GOT3 (cell line): ENCODE measurements at regions not wholly inside any gene's neighbourhood (a gene's known extent, or its start where the extent isn't known, plus 50 kb on each side); places are given as distances from the start of the nearest gene placed in this dataset.

Experiments
- DNase-seq: peaks from one replicate; lab custom pipeline; 2025; ENCODE audit warnings: mixed read lengths; lab: John Stamatoyannopoulos, UW

DNA sequence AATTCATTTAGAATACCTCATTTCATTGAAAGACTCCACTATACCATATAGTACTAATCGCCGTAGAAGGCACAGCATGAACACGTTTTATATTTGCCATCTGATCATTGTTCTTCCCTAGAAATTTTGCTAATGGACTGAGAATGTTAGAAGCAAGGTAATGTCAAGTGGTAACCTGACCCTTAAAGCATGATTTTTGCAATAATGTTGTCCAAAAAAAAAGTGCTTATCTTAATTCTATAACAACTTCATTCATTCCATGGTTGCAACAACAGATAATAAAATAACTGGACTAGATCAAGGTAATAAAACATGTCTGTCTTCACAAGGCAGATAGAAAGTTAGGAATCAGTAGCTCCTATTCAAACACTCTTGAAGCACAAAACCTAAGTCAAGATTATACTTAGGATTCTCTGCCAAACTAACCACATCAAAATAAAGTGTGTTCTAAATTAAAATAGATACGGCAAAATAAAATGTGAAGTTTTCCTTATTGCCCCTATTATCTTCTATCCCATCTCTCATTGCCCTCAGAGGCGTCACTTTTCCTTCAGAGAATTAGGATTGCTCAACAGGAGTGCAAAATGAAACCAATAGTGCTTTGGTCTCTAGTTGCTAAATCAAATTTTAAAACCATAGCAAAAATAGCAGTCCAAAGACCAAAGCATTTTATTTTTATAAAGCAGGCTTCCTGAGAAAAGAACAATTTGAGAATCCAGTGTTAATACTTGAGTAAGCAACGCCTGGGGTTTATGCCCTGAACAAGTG is 317.4 kb upstream of the UBE2E2 start:
- DNase-seq: no peak

DNA sequence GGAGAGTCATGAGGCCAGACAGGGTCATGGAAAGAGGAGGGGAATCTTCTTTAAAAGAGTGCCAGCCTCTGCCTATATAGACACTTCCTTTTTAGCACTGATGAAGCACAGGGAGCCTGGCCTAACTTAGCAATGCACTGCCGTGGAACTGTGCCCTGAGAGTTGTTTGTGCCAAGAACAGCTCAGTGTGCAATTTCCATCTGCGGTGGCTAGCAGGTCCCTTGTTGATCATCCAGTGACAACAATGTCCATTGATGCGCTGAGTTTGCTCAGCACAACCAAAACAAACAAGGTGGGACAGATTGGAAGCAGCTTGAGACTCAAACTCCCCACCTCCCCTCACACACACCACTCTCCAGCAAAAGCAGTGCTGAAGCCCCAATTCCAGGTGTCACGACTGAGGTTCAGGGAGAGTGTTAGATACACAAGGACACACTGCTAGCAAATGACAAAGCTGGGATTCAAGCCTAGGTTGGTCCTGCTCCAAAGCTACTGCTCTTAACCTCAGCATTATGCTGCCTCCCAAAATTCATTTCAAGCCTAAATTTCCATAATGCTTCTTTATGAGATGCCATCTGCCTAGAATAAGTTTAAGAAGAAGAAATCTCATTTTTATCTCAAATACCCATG is 316.6 kb upstream of the UBE2E2 start:
- DNase-seq: no peak

DNA sequence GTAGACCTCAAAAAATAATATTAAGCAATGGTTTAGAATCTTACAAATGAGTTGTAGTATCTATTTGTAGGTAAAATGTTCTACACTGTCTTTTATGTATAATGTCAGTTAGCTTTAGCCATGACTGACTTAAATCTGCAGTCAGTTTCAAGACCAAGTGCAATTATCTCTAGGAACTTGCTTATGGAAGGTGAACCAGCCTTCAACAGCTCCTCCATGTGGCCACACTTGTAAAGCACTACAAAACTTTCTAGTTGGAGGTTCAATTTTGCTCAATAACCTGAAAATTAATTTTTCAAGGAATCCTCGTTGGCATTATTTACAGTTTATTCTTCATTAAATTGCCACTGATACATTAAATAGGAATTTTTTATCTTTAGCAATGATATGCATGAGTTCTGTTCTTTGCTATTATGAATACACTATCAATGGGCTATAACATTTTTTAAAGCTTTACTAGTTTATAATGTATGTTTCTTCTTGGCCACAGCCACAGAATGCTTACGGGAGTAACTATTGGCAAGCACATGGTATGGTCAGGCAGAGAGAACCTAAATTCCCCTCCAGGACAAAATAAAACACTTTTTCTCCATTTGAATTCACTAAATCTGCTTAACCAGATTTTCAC is 315.3 kb upstream of the UBE2E2 start:
- no peak for DNase-seq

DNA sequence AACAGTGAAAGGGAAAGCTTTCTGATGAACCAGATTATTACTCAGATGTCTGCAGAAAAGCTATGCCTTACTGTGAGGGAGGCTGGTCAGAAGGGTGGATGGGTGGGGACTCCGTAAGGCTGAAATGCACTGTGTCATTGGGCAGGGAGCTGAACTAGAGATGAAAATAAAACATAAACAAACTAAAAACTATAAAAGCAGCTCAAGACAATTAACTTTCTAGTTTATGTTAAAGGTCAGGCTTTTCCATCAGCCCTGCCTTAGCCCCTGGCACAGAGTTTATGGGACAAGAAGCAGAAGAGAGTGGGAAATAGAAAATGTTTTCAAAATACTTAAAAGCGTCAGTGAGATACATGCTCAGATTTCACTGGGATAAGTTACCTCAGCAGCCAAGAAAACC is 310.0 kb upstream of the UBE2E2 start:
- no peak for DNase-seq

DNA sequence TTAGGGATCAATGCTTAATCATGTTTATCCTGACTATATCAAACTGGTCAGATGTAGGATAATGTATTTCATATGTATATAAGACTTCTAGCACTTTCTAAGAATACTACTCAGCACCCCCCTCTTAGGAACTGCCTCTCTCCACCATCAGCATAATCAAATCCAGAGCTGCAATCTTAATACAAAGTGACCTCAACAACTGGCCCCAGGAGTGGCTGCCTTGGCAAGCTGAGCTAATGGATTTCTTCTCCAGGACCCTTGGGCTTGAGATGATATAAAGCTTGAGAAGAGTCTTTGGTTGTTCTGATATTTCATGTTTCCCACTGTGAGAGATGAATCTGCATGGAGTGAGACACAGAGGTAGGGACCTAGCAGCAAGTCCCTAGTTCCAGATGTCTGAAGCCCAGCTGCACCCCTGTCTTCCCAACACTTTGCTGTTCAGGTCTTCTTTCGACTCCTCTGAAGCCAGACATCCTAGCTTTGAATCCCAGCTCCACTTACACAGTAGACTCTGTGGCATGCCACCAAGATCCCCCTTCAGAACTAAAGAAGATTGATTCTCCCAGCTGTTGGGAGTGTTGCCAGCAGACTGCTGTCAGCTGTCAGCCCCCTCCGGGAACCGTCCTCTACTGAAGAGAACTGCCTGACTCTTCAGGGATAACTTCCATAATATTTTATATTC is 309.3 kb upstream of the UBE2E2 start:
- DNase-seq: no peak

DNA sequence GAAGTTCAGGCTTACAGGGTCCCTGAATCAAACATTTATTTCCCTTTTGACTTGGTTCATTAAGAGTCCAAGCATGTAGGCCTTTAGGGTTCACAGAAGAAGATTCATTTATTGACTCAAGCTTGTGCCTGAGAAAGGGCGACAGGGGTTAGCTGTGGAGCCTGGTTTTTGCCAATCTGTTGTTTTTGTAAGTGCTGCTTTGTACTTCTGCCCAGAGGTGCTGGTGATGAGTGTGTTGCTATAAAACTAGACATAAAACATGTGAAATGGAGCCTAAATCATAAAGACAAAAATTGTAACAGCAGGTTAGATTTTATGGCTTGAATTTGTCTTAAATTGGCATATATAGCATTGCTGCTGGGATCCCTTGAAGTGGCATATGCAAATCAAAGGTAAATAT is 308.3 kb upstream of the UBE2E2 start:
- no peak for DNase-seq

DNA sequence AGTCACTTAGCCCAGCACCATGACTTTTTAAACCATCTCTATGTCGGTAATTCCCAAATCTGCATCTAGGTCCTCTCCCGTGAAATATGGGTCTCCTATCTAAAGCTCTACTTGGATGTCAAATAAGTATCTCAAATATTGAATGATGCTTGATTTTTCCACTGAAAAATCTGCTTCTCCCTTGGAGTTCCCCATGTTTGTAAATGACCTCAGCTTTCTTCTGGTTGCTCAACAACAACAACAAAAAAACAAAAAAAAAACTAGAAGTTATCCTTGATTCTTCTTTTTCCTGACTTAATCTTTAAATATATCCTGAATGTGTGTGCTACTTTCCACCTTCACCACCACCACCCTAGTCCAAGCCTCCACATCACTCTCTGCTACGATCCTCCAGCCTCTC is 307.5 kb upstream of the UBE2E2 start:
- DNase-seq: no peak

DNA sequence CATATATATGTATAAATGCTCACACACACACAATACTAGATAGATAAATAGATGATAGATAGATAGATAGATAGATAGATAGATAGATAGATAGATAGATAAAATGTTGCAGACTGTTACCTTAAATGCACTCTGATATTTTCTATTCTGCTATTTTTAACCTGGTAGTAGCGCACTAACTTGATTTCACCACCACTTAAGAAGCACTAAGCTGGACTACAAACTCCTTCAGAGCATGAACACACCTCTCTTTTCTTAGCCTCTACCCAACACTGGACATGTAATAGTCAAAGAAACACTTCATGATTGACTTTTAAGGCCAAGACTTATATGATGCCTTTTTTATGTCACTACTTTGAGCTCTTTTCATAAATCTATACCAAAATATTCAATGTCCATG is 304.6 kb upstream of the UBE2E2 start:
- DNase-seq: no peak

DNA sequence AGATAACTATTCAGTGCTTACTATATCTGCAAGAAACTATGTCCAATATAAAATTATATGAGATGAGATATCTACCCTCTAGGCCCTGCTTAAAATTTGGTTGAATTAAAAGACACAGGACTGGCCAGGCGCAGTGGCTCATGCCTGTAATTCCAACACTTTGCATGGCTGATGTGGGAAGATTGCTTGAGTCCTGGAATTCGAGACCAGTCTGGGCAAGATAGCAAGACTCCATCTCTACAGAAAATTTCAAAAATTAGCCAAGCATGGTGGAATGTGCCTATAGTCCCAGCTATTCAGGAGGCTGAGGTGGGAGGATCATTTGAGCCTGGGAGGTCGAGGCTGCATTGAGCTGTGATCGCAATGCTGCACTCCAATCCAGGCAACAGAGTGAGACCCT is 303.7 kb upstream of the UBE2E2 start:
- DNase-seq: no peak

DNA sequence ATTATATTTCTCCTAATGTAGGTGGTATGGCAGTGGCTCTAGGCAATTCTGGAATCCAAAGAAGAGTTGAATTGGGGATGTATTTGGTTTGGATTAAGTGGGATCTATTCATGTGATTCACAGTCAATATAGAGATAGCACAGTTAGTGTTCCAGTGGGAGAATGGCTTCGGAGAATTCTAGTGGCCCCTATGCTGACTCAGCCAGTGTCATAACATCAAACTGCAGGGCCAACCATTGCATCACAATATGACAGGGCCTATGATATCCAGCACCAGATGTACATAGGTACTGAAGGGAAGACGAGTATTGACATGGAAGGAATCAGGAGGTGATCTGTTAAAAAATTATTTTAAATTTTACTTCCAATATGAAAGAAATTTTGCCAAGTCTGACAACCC is 302.8 kb upstream of the UBE2E2 start:
- DNase-seq: no peak

DNA sequence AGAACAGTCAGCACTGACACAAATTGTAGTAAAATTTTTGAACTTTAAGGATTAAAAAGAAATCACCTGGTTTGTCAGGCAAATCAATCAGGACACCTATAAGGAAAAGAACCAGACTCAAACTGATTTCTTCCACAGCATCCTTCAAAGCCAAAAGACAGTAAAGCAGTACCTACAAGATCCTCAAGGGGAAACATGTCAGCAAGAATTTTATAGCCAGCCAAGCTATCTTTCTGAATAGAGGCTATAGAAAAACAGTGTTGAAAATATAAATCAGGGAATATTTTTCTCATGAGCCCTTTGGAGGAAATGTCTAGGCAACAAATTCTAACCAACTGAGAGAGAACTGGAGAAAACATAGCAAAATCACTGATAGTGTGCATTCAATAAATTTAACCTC is 301.4 kb upstream of the UBE2E2 start:
- no peak for DNase-seq

DNA sequence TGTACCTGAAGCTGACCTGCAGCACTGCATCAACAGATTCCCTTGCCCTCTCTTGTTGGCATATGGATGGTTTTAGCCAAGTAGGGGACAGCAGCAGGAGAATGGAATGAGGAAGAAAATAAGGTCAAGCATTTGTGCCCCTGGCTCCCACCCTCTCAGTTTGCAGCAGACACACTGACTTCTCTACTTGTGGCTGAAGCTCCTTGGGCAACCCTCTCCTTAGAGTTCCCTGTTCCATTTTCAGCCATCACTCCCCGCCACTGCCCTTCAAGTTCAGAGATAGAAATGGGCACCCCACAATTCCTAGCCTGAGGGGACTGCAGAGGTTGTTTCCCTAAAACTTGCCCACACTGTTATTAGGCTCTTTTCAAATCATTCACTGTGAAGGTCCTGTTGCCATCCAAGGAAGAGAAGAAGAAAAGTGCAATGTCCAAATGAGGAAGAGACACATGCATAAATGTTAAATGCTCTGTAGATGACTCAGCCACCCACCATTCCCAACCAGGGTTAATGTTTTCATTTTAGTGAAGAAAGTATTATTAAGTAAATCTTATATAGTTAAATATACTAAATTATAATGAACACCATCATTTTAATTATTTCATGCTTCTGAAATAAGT is 295.9 kb upstream of the UBE2E2 start:
- DNase-seq: no peak

DNA sequence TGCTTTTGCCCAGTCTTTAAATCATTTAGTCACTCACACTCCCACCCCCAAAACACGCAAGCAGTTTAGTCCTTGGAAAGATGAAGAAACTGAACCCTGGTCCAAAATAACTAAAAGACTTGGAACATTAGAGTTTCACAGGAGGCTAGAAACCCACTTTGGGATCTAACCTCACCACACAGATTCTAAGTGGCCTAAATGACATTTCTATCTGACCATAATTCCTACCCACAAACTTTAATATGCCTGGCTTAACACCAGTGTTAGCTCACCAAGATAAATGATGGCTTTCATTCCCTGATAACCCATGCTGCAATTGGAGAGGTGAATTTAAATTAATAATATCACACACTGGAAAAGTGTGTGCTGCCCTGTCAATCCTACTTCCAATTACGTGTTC is 295.3 kb upstream of the UBE2E2 start:
- DNase-seq: no peak

DNA sequence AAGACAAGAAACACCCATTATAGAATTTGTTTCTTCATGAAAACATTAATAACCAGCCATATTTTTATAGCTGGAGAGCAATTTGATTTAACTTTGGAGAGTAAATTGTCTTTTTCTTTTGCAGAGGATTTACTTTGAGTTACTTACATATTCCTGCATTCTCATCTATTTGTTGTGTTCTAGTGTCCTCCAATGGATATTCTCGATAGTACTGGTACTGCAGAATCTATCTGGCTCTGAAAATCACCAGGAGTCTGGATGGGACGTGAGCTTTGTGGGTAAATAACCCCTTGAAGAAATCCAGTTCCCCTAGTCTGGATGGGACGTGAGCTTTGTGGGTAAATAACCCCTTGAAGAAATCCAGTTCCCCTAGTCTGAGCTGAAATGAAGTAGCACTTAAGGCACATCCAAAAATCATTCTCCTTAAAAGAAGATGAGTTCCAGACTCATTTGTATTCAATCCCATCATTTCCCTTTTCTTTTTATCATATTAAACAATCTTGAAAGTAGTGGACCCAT is 294.1 kb upstream of the UBE2E2 start:
- DNase-seq: no peak

DNA sequence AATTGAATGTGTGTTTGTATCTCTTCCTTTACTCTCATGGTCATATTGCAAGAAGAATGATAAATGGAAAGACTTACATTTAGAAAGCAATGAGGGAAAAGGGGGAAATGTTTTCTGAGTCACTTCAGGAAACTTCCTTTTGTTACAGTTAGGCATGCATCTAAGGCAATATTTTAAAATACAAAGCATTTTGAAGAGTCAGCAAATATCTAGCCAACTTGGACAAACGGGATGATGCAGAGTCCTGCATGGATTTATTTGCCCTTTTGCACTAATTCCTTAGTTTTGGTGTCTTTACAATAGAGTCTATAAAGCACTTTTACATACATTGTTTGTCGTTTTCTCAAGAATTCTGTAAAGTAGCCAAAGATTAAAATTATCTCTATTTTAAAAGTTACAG is 286.2 kb upstream of the UBE2E2 start:
- no peak for DNase-seq

DNA sequence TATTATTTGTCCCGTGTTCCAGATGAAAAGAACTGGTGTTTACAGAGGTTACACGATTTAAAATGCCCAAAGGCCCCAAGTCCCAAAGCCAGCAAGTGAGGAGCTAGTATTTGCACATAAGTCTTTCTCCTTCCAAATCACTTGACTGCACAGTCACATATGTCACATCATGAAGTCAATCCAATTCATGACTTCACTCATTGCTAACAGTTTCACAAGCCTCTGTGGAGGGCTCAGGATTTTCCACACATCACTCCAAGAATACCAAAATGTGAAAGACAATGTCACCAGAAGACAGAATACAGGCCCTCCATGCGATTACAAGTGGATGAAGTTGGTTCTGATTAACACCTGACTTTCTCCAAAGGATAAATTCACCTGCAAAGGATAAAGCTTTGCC is 283.1 kb upstream of the UBE2E2 start:
- DNase-seq: no peak

DNA sequence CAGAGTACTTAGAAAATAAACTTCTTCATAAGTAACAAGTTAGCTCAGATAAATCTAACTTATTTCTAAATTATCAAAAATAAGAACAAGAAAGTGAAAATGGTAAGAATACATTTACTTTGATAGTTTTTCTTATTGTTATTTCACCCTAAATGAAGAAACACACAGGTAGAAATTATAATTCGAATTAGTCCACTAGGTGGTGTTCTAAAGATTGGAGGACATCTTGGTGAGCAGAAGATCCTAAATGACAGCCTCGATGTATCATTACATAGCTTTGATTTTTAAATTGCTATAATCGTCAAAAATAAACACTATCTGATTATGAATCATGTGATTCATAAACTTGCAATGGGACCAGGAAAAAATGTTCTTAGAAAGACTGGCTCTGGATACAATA is 280.8 kb upstream of the UBE2E2 start:
- no peak for DNase-seq

DNA sequence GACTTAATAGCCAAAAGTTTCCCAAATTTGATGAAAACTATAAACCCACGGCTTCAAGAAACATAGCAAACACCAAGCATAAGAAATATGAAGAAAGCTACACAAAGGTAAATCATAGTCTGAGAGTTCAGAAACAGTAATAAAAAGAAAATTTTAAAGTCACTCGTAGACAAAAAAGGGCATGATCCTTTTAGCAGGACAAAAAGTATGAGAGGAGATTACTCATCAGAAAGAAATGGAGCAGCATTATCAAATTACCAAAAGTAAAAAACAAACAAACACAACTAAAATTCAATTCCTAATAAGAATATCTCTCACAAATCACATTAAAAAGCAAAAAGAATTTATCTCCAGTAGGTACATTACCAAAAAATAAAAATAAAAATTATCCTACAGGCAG is 279.4 kb upstream of the UBE2E2 start:
- no peak for DNase-seq

DNA sequence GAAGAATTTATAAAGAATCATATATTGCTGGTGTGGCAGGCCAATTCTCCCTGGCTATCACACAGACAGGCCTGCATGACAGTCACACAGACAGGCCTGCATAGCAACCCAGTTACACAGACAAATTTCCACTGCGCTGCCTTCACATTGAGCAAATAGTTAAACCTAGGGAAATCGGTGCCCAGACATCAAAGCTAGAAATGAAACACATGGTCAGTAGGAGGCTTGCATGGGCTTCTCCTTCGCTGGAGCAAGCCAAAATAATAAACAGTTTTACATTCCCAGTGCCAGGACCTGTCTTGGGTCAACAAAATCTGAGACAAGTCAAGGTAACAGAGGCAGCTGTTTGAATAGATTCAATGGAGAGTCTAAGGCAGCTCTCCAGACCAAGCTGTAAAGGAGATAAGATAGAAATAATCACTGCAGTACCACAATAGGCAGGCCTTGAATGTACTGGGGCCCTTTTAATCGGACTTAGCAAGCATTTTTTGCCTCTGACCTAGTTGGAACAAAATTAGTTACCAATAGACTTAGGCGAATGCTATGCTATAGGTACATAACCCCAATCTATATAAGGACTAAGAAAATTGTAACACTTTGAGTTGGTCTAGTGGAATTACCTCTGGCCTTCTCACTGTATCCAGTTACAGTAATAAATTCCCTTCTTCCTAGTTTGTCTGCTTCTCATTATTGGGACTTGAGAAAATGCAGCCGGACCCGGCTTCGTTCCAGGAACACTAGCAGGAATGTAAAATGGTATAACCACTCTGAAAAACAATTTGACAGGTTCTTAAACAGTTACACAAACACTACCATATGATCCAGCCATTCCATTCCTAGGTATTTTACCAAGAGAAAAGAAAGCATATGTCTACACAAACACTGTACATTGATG is 274.7 kb upstream of the UBE2E2 start:
- DNase-seq: no peak

DNA sequence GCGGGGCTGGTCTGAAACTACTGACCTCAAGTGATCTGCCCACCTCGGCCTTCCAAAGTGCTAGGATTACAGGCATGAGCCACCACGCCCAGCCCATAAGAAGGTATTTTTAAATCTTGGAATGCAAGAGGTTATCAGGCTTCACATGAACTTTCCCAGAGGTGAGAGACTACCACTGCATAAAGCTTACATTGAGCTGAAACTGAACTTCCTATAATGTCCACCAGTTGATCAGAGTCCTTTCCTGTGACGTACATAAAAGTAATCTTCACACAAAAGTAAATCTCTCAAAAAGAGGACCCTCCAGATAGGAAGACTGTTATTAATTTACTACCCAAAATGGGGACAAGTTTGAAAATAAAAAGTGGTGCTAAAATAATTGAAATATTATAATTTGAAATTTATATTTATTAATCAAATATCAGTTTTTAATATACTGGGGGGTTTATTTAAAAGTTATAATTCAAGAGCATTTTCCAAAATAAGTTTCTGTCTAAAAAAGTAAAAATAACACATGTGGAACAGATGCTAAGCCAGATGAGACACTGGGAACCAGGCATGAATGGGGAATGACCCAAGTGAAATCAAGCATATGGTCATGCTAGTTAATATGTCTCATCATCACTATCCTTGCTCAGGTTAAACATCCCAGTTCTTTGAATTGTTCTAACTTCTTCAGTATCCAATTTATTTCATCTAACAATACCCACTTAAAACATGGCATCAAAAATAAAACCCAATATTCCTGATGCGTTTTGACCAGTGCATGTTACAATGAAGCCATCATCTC is 269.9 kb upstream of the UBE2E2 start:
- no peak for DNase-seq

DNA sequence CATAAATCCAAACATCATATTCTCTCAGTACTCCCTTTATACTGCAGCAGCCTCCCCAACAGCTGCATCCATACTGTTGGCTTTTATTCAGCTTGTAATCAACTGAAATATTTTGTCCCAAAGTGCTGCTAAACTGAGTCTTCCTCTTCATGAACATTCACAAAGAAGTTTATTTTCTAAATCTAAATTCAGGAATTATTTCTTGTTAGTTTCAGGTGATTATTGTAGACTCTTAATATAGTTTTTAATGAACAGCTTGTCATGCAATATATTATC is 269.3 kb upstream of the UBE2E2 start:
- DNase-seq: no peak
